ENCODE measurements at regions not wholly inside any gene's neighbourhood (a gene's known extent, or its start where the extent isn't known, plus 50 kb on each side); places are given as distances from the start of the nearest gene placed in this dataset.

GRCh38 chr18:3384664-3385563 is 65.1 kb upstream of the TGIF1 start:
- no peak for DNase-seq (ENCODE audit: extremely low read depth, low read depth)
- TF ChIP-seq, protein P1, sequence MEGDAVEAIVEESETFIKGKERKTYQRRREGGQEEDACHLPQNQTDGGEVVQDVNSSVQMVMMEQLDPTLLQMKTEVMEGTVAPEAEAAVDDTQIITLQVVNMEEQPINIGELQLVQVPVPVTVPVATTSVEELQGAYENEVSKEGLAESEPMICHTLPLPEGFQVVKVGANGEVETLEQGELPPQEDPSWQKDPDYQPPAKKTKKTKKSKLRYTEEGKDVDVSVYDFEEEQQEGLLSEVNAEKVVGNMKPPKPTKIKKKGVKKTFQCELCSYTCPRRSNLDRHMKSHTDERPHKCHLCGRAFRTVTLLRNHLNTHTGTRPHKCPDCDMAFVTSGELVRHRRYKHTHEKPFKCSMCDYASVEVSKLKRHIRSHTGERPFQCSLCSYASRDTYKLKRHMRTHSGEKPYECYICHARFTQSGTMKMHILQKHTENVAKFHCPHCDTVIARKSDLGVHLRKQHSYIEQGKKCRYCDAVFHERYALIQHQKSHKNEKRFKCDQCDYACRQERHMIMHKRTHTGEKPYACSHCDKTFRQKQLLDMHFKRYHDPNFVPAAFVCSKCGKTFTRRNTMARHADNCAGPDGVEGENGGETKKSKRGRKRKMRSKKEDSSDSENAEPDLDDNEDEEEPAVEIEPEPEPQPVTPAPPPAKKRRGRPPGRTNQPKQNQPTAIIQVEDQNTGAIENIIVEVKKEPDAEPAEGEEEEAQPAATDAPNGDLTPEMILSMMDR (IDR thresholded peaks at IDR 0.05; ENCODE audit: low read depth, low read length): no peak

DNA sequence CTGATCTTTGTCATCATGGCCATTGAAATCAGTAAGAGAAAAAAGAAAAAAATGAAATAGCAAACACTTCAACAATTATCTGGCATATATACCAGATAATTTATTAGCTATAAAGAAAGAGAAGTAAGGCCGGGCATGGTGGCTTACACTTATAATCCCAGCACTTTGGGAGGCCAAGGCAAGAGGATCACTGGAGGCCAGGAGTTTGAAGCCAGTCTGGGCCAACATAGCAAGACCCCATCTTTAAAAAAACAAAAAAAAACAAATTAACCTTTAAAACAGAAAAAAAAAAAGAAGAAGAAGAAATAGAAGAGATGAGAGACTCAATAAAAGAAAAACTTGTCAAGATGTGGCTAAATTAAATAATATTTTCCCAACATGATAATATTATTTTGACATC is 61.6 kb upstream of the TGIF1 start:
- DNase-seq (ENCODE audit: extremely low read depth, low read depth): no peak
- TF ChIP-seq, protein P1 (IDR thresholded peaks at IDR 0.05; ENCODE audit: low read depth, low read length): no peak

- no peak for DNase-seq (ENCODE audit: extremely low read depth, low read depth)
Measured at GRCh38 chr18:3388980-3389379, 61.0 kb upstream of the TGIF1 start.

DNA sequence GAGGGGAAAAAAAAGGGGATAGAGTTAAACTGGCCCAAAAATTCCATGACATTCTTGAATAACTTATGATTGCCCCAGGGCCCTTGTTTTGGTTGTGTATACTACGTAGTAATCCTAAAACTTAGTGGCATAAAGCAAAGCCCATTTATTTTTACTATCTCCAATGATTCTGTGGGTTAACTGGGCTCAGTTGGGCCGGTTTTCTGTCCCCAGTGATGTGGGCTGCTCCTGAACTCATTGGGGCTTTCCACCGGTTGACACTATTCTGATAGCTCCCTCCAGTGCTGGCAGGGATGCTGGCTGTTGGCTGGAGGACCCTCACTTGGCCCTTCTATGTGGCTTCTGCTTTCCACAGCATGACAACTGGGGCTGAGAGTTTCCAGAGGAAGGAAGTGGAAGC is 60.0 kb upstream of the TGIF1 start:
- DNase-seq (ENCODE audit: extremely low read depth, low read depth): no peak
- TF ChIP-seq, protein P1 (IDR thresholded peaks at IDR 0.05; ENCODE audit: low read depth, low read length): no peak

More at GRCh38 chr18:3388980-3389379, 61.0 kb upstream of the TGIF1 start:
- TF ChIP-seq, protein P1 (IDR thresholded peaks at IDR 0.05; ENCODE audit: low read depth, low read length): no peak

DNA sequence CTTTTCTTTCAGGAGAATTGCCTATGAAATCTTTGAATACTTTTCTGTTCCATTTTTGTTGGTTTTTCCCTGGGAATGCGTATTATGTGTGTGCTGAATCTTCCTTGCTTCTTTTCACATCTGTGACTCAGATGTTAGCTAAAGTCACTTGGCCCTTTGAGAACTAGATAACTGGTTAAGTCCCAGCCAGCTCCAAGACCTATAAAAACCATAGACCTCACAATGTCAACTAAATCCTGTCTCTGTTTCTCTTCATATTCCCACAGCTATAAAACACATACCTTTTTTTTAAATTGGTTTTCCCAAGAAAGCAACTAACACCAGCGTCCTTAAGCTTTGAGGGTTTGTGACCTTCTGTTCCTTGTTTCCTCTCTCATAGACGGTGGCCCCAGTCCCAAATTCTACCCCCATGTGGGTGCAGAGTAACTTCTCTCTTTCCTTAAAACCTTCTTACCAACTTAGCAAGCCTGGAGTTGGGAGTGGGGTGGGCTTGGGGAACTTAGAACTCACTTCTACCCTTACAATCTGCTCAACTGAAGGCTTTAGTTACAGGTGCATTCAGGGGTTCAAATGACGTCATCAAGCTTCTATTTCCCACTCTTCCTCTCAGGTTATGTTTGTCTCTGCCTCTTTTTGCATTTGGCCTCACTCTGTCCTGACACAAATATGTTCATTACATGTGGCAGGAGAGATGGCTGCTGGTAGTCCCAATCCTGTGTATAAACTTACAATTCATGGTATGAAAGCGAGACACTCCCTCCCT is 58.1 kb upstream of the TGIF1 start:
- TF ChIP-seq, protein P1 (IDR thresholded peaks at IDR 0.05; ENCODE audit: low read depth, low read length): no peak
- DNase-seq (ENCODE audit: extremely low read depth, low read depth): no peak

- TF ChIP-seq, protein P1 (IDR thresholded peaks at IDR 0.05; ENCODE audit: low read depth, low read length): no peak
- no peak for DNase-seq (ENCODE audit: extremely low read depth, low read depth)
Measured at GRCh38 chr18:3392467-3392855, 57.5 kb upstream of the TGIF1 start.

DNA sequence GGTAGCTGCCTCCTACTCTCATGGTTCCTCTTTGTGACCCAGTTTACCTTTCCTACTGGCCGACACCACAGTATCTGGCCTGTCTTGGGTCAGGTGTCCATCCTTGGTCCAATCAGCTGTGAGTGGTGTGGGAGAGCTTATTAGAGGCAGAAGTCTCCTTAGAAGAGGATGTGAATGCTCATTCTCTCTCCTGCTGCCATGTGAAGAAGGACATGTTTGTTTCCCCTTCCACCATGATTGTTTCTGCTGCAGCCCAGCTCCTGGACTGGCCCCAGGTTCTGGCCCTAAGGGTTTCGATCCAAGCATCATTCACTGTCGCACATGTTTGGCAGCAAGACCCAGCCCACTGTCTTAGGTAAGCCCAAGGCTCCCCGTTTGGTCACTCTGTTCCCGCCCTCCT is 55.3 kb upstream of the TGIF1 start:
- TF ChIP-seq, protein P1 (IDR thresholded peaks at IDR 0.05; ENCODE audit: low read depth, low read length): no peak
- DNase-seq (ENCODE audit: extremely low read depth, low read depth): no peak

Measured in AG09319 (cell line).